GM23338 (cell line): ENCODE measurements at regions not wholly inside any gene's neighbourhood (a gene's known extent, or its start where the extent isn't known, plus 50 kb on each side); places are given as distances from the start of the nearest gene placed in this dataset.

ENCODE experiments used
- ATAC-seq: fragments of 200-7000 bp; cut with Tn5 transposase; 3 replicates; pipeline ENCODE4 v1.9.1; 2020
- DNase-seq: peaks from one replicate; pipeline ENCODE4 v3.0.0-alpha.2; 2015; ENCODE audit warnings: low spot score
- H2AFZ ChIP-seq: fragments of 200-600 bp; sonication (generic); 2 replicates; pipeline ENCODE4 v1.8.0; 2016; ENCODE audit warnings: antibody characterized with exemption, mild to moderate bottlenecking, moderate library complexity
- H3F3A ChIP-seq: fragments of 200-600 bp; sonication (generic); replicated peaks from 2 replicates; pipeline ENCODE4 v1.8.0; 2017; ENCODE audit warnings: antibody characterized with exemption, mixed run types, low read depth
- H3K27ac ChIP-seq: fragments of 200-600 bp; sonication (generic); 2 replicates; pipeline ENCODE4 v1.6.1; 2016; ENCODE audit warnings: low read depth
- H3K27me3 ChIP-seq: fragments of 200-600 bp; sonication (generic); 2 replicates; pipeline ENCODE4 v1.8.0; 2016; ENCODE audit warnings: mild to moderate bottlenecking, mixed run types, moderate library complexity; ENCODE audit not compliant: insufficient read depth
- H3K36me3 ChIP-seq: fragments of 200-600 bp; sonication (generic); 2 replicates; pipeline ENCODE4 v1.8.0; 2016; ENCODE audit warnings: mild to moderate bottlenecking; ENCODE audit not compliant: insufficient read depth
- H3K4me1 ChIP-seq: fragments of 200-600 bp; sonication (generic); 2 replicates; pipeline ENCODE4 v1.8.0; 2016; ENCODE audit warnings: mild to moderate bottlenecking, moderate library complexity; ENCODE audit not compliant: insufficient read depth
- H3K4me2 ChIP-seq: fragments of 200-600 bp; sonication (generic); 2 replicates; pipeline ENCODE4 v1.7.1; 2017; ENCODE audit warnings: mixed run types
- H3K4me3 ChIP-seq: fragments of 200-600 bp; sonication (generic); 2 replicates; pipeline ENCODE4 v1.6.1; 2016; ENCODE audit warnings: mixed run types
- H3K79me2 ChIP-seq: fragments of 200-600 bp; sonication (generic); replicated peaks from 2 replicates; pipeline ENCODE4 v1.8.0; 2017; ENCODE audit warnings: mild to moderate bottlenecking; ENCODE audit not compliant: insufficient read depth
- H3K9me2 ChIP-seq: fragments of 200-600 bp; sonication (generic); 2 replicates; pipeline ENCODE4 v1.8.0; 2017; ENCODE audit not compliant: insufficient read depth
- H4K20me1 ChIP-seq: fragments of 200-600 bp; sonication (generic); replicated peaks from 2 replicates; pipeline ENCODE4 v1.8.0; 2017; ENCODE audit warnings: mild to moderate bottlenecking; ENCODE audit not compliant: insufficient read depth
- H3K27ac Mint-ChIP-seq: 2 replicates; pipeline ENCODE4 v1.8.0; 2020; ENCODE audit warnings: inconsistent platforms, mild to moderate bottlenecking, moderate library complexity, mixed read lengths
- H3K27me3 Mint-ChIP-seq: 3 replicates; pipeline ENCODE4 v1.8.0; 2022; ENCODE audit warnings: low read depth, mild to moderate bottlenecking, moderate library complexity, mixed read lengths, inconsistent platforms; ENCODE audit not compliant: insufficient read depth, poor library complexity
- H3K36me3 Mint-ChIP-seq: 3 replicates; pipeline ENCODE4 v1.8.0; 2021; ENCODE audit warnings: low read depth, mild to moderate bottlenecking, inconsistent platforms, moderate library complexity, mixed read lengths
- H3K4me1 Mint-ChIP-seq: 3 replicates; pipeline ENCODE4 v1.8.0; 2020; ENCODE audit warnings: mild to moderate bottlenecking, inconsistent platforms, mixed read lengths
- H3K4me3 Mint-ChIP-seq: 3 replicates; pipeline ENCODE4 v1.8.0; 2021; ENCODE audit warnings: moderate library complexity, mild to moderate bottlenecking, inconsistent platforms, mixed read lengths
- H3K9me3 Mint-ChIP-seq: 3 replicates; pipeline ENCODE4 v1.8.0; 2020; ENCODE audit warnings: moderate library complexity, mild to moderate bottlenecking, inconsistent platforms, mixed read lengths
- CREB1 ChIP-seq: fragments of 250-450 bp; sonication (Bioruptor Pico); IDR thresholded peaks from 2 replicates; pipeline ENCODE4 v1.5.0; 2020; ENCODE audit warnings: low read depth, mild to moderate bottlenecking, moderate library complexity
- CTCF ChIP-seq, 2 experiments: fragments of 200-600 bp in 1 of 2; sonication (generic) in 1 of 2; conservative IDR thresholded peaks; 2 replicates each; pipeline versions ENCODE4 v1.5.1 to v1.6.1; 2016 to 2017; ENCODE audit warnings: antibody characterized with exemption in 2 of 2, low read depth in 2 of 2, mild to moderate bottlenecking in 2 of 2, moderate library complexity in 1 of 2
- ETS1 ChIP-seq: IDR thresholded peaks from 2 replicates; pipeline ENCODE4 v1.6.1; 2016; ENCODE audit warnings: antibody characterized with exemption
- EZH2phosphoT487 ChIP-seq: fragments of 200-600 bp; sonication (generic); IDR thresholded peaks from one replicate; pipeline ENCODE4 v1.8.1; 2018; ENCODE audit warnings: antibody characterized with exemption; ENCODE audit not compliant: unreplicated experiment
- JUNB ChIP-seq: IDR thresholded peaks from one replicate; pipeline ENCODE4 v1.6.1; 2016; ENCODE audit warnings: antibody characterized with exemption; ENCODE audit not compliant: unreplicated experiment
- NANOG ChIP-seq: IDR thresholded peaks from 2 replicates; pipeline ENCODE4 v1.6.1; 2016; ENCODE audit warnings: antibody characterized with exemption, borderline replicate concordance
- POLR2AphosphoS5 ChIP-seq: IDR thresholded peaks from 2 replicates; pipeline ENCODE4 v1.6.1; 2016; ENCODE audit warnings: antibody characterized with exemption, low read depth
- STAT1 ChIP-seq: IDR thresholded peaks from one replicate; pipeline ENCODE4 v1.6.1; 2016; ENCODE audit warnings: antibody characterized with exemption; ENCODE audit not compliant: unreplicated experiment
- ZNF114 ChIP-seq: fragments of 250-450 bp; sonication (Bioruptor Pico); IDR thresholded peaks from 2 replicates; pipeline ENCODE4 v1.5.0; 2020; ENCODE audit warnings: mild to moderate bottlenecking, moderate library complexity
- ZNF331 ChIP-seq: fragments of 250-450 bp; sonication (Bioruptor Pico); IDR thresholded peaks from 2 replicates; pipeline ENCODE4 v1.5.0; 2020; ENCODE audit warnings: low read depth, mild to moderate bottlenecking, moderate library complexity
- TF ChIP-seq, protein P1 (sequence below): IDR thresholded peaks from one replicate; pipeline ENCODE4 v1.6.1; 2018; ENCODE audit warnings: antibody characterized with exemption; ENCODE audit not compliant: unreplicated experiment

GRCh38 chr2:44884677-44885076 is 56.8 kb upstream of the SIX3 start:
- ATAC-seq (no peak), DNase-seq (no peak)
- Mint-ChIP-seq H3K9me3 (no peaks in the 10 kb centered on the region; the same call in 2 of the 3 replicates), H3K27ac (no peak overlapping the region), H3K36me3 (no peaks in the 10 kb centered on the region), H3K4me3 (no peak overlapping the region), H3K4me1 (peaks cover 21% of the 10 kb centered on the region), H3K27me3 (no peaks in the 10 kb centered on the region)
- peaks cover 17% of the 10 kb centered on the region; the same call in 1 of the 2 replicates for H3K9me2 ChIP-seq
- H4K20me1 ChIP-seq = no peaks in the 10 kb centered on the region
- H3F3A ChIP-seq = 0 out of 2 replicates have a peak, but pooled peaks cover 2% of the 10 kb centered on the region
- no peaks in the 10 kb centered on the region for H3K79me2 ChIP-seq
- no peak overlapping the region; the same call in 1 of the 2 replicates for H3K4me2 ChIP-seq
- H3K4me1 ChIP-seq = peaks cover 19% of the 10 kb centered on the region; the same call in 1 of the 2 replicates
- peak overlapping the region; percentile 56; the same call in 1 of the 2 replicates for H2AFZ ChIP-seq
- no peak for TF ChIP-seq CTCF (conservative IDR thresholded peaks at IDR 0.05; ENCODE audit: low read depth in 2 of 2)
- TF ChIP-seq ZNF331 (CRISPR knock-in tag) = no peak
- TF ChIP-seq NANOG = no peak
- TF ChIP-seq, protein P1, sequence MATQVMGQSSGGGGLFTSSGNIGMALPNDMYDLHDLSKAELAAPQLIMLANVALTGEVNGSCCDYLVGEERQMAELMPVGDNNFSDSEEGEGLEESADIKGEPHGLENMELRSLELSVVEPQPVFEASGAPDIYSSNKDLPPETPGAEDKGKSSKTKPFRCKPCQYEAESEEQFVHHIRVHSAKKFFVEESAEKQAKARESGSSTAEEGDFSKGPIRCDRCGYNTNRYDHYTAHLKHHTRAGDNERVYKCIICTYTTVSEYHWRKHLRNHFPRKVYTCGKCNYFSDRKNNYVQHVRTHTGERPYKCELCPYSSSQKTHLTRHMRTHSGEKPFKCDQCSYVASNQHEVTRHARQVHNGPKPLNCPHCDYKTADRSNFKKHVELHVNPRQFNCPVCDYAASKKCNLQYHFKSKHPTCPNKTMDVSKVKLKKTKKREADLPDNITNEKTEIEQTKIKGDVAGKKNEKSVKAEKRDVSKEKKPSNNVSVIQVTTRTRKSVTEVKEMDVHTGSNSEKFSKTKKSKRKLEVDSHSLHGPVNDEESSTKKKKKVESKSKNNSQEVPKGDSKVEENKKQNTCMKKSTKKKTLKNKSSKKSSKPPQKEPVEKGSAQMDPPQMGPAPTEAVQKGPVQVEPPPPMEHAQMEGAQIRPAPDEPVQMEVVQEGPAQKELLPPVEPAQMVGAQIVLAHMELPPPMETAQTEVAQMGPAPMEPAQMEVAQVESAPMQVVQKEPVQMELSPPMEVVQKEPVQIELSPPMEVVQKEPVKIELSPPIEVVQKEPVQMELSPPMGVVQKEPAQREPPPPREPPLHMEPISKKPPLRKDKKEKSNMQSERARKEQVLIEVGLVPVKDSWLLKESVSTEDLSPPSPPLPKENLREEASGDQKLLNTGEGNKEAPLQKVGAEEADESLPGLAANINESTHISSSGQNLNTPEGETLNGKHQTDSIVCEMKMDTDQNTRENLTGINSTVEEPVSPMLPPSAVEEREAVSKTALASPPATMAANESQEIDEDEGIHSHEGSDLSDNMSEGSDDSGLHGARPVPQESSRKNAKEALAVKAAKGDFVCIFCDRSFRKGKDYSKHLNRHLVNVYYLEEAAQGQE = no peak
- no peak for TF ChIP-seq CREB1 (CRISPR knock-in tag)
- TF ChIP-seq ZNF114 (CRISPR knock-in tag) = no peak
- H3K4me3 ChIP-seq = no peak overlapping the region
- H3K27me3 ChIP-seq = no peaks in the 10 kb centered on the region
- no peaks in the 10 kb centered on the region for H3K36me3 ChIP-seq
- H3K27ac ChIP-seq = no peak overlapping the region

DNA sequence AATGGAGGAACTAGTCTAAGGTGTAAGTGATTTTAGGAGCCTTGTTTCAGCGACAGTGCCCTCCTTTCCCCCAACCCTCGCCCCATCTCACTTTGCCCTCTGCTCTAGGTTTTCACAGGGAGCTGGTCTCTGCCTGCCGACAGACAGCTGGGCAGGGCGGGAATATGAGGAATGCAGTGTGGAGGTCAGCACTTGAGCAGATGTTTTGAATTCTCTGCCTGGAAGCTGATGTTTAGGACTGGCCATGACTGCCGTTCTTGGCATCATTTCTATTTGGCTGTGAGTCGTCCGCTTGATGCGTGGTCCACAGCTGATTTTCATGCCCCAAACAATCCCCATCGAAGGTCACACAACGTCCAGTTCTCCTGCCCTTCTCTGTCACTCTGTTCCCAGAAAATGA is 55.1 kb upstream of the SIX3 start:
- no peaks in the 10 kb centered on the region for H4K20me1 ChIP-seq
- no peaks in the 10 kb centered on the region for H3K79me2 ChIP-seq
- H3K4me1 ChIP-seq = peaks cover 12% of the 10 kb centered on the region; the same call in 1 of the 2 replicates
- H2AFZ ChIP-seq = peak overlapping the region; percentile 32; the same call in 1 of the 2 replicates
- H3K27ac ChIP-seq = no peak overlapping the region
- H3K36me3 ChIP-seq = peaks cover 8% of the 10 kb centered on the region; the same call in 1 of the 2 replicates
- H3K27me3 ChIP-seq = no peaks in the 10 kb centered on the region
- 0 out of 2 replicates have a peak, but pooled peaks cover 2% of the 10 kb centered on the region for H3F3A ChIP-seq
- ATAC-seq (no peak), DNase-seq (no peak)
- H3K36me3 Mint-ChIP-seq = peaks cover 6% of the 10 kb centered on the region; the same call in 2 of the 3 replicates
- peaks cover 11% of the 10 kb centered on the region for H3K9me3 Mint-ChIP-seq
- H3K27me3 Mint-ChIP-seq = no peaks in the 10 kb centered on the region
- H3K27ac Mint-ChIP-seq = no peak overlapping the region
- no peak overlapping the region for H3K4me2 ChIP-seq
- no peak overlapping the region for H3K4me3 ChIP-seq
- H3K9me2 ChIP-seq = peaks cover 20% of the 10 kb centered on the region; the same call in 1 of the 2 replicates
- no peak overlapping the region for H3K4me3 Mint-ChIP-seq
- H3K4me1 Mint-ChIP-seq = peaks cover 17% of the 10 kb centered on the region
- no peak for TF ChIP-seq STAT1
- no peak for TF ChIP-seq POLR2AphosphoS5
- TF ChIP-seq EZH2phosphoT487 = no peak
- no peak for TF ChIP-seq ZNF114 (CRISPR knock-in tag)
- TF ChIP-seq JUNB = no peak
- TF ChIP-seq ETS1 = no peak
- TF ChIP-seq NANOG = no peak
- TF ChIP-seq ZNF331 (CRISPR knock-in tag) = no peak
